ENCODE measurements at regions not wholly inside any gene's neighbourhood (a gene's known extent, or its start where the extent isn't known, plus 50 kb on each side); places are given as distances from the start of the nearest gene placed in this dataset.

GRCh38 chr13:30552567-30552966 lies 65.2 kb upstream of the USPL1 start:
- 83 to 91% (median 89%) methylated on average over 4 of the region's 4 CpGs for WGBS, 4 donors
- H3K36me3 ChIP-seq (replicated peaks in 1 of 2): no peaks in the 10 kb centered on the region
- H3K27ac ChIP-seq: no peak overlapping the region
- no peaks in the 10 kb centered on the region for H3K4me1 ChIP-seq (replicated peaks in 1 of 2)
- no peak for TF ChIP-seq POLR2A (IDR thresholded peaks at IDR 0.05)
- TF ChIP-seq CTCF (IDR thresholded peaks at IDR 0.05): no peak
- H3K4me3 ChIP-seq: no peak overlapping the region
- H3K9me3 ChIP-seq (replicated peaks in 1 of 3): no peaks in the 10 kb centered on the region
- intact Hi-C loops (cut with DNase I): no loop called here
- DNase-seq: no peak
- no peaks in the 10 kb centered on the region for H3K27me3 ChIP-seq

- TF ChIP-seq CTCF (IDR thresholded peaks at IDR 0.05) (no peak), POLR2A (IDR thresholded peaks at IDR 0.05) (no peak)
- H3K9me3 ChIP-seq (replicated peaks in 1 of 3): no peaks in the 10 kb centered on the region
- no peak overlapping the region for H3K4me3 ChIP-seq
- H3K27ac ChIP-seq: no peak overlapping the region
- H3K4me1 ChIP-seq (replicated peaks in 1 of 2): no peaks in the 10 kb centered on the region
- no peaks in the 10 kb centered on the region for H3K36me3 ChIP-seq (replicated peaks in 1 of 2)
- intact Hi-C loops (cut with DNase I): no loop called here
- 94 to 99% (median 95%) methylated on average over 4 of the region's 4 CpGs for WGBS, 4 donors
- no peaks in the 10 kb centered on the region for H3K27me3 ChIP-seq
- no peak for DNase-seq
Measured at GRCh38 chr13:30559274-30559673, 58.4 kb upstream of the USPL1 start.

GRCh38 chr13:30560212-30560611 lies 57.5 kb upstream of the USPL1 start:
- no peaks in the 10 kb centered on the region for H3K36me3 ChIP-seq (replicated peaks in 1 of 2)
- no peak overlapping the region for H3K27ac ChIP-seq
- TF ChIP-seq CTCF (IDR thresholded peaks at IDR 0.05): no peak
- no peak for TF ChIP-seq POLR2A (IDR thresholded peaks at IDR 0.05)
- no peak for DNase-seq
- H3K4me3 ChIP-seq: no peak overlapping the region
- intact Hi-C loops (cut with DNase I): no loop called here
- WGBS, 4 donors: 77 to 87% (median 83%) methylated on average over 6 of the region's 6 CpGs
- no peaks in the 10 kb centered on the region for H3K27me3 ChIP-seq
- no peaks in the 10 kb centered on the region for H3K9me3 ChIP-seq (replicated peaks in 1 of 3)
- H3K4me1 ChIP-seq (replicated peaks in 1 of 2): no peaks in the 10 kb centered on the region

GRCh38 chr13:30561511-30561910 lies 56.2 kb upstream of the USPL1 start:
- Histone ChIP-seq H3K36me3 (replicated peaks in 1 of 2) (no peaks in the 10 kb centered on the region), H3K9me3 (replicated peaks in 1 of 3) (no peaks in the 10 kb centered on the region), H3K4me3 (no peak overlapping the region), H3K4me1 (replicated peaks in 1 of 2) (no peaks in the 10 kb centered on the region), H3K27ac (no peak overlapping the region), H3K27me3 (no peaks in the 10 kb centered on the region)
- TF ChIP-seq CTCF (IDR thresholded peaks at IDR 0.05): no peak
- TF ChIP-seq POLR2A (IDR thresholded peaks at IDR 0.05): no peak
- intact Hi-C loops (cut with DNase I): no loop called here
- no peak for DNase-seq
- WGBS, 4 donors: 92 to 97% (median 94%) methylated on average over 4 of the region's 4 CpGs
